ENCODE measurements at regions not wholly inside any gene's neighbourhood (a gene's known extent, or its start where the extent isn't known, plus 50 kb on each side); places are given as distances from the start of the nearest gene placed in this dataset.

GRCh38 chr1:115141145-115141454 lies 51.8 kb upstream of the TSPAN2 start:
- no peak for DNase-seq
- Mint-ChIP-seq H3K4me3 (ENCODE audit: low read depth, unreplicated experiment) (no peak overlapping the region), H3K4me1 (ENCODE audit: low read depth, unreplicated experiment) (peaks cover 3% of the 10 kb centered on the region), H3K9me3 (ENCODE audit: low read depth, unreplicated experiment) (no peaks in the 10 kb centered on the region), H3K36me3 (ENCODE audit: insufficient read depth, unreplicated experiment) (no peaks in the 10 kb centered on the region), H3K27me3 (ENCODE audit: unreplicated experiment) (peaks cover 14% of the 10 kb centered on the region), H3K27ac (ENCODE audit: unreplicated experiment) (no peak overlapping the region)
- intact Hi-C loops (cut with micrococcal nuclease; ENCODE audit: unreplicated experiment), result loop anchor here (10.0 kb wide), 1 partner anchor 634 kb away; no protein-coding TSS in a partner anchor
- no peak for TF ChIP-seq CTCF (IDR thresholded peaks at IDR 0.05; ENCODE audit: unreplicated experiment)
- BruUV-seq (replicated peaks), result no TSS peak
- CTCF ChIA-PET, result interaction anchor here (1.2 to 1.8 kb wide), 2 partner anchors 322 to 329 kb away, joined by 3 to 7 read pairs; no protein-coding TSS in a partner anchor

GRCh38 chr1:115140442-115141144 lies 51.3 kb upstream of the TSPAN2 start:
- Mint-ChIP-seq H3K27ac (ENCODE audit: unreplicated experiment) (no peak overlapping the region), H3K27me3 (ENCODE audit: unreplicated experiment) (peaks cover 14% of the 10 kb centered on the region), H3K4me3 (ENCODE audit: low read depth, unreplicated experiment) (no peak overlapping the region), H3K9me3 (ENCODE audit: low read depth, unreplicated experiment) (no peaks in the 10 kb centered on the region), H3K4me1 (ENCODE audit: low read depth, unreplicated experiment) (peaks cover 8% of the 10 kb centered on the region), H3K36me3 (ENCODE audit: insufficient read depth, unreplicated experiment) (no peaks in the 10 kb centered on the region)
- DNase-seq, result no peak
- no peak for TF ChIP-seq CTCF (IDR thresholded peaks at IDR 0.05; ENCODE audit: unreplicated experiment)
- CTCF ChIA-PET, result interaction anchor here (1.2 kb wide), 1 partner anchor 323 kb away, joined by 3 read pairs; no protein-coding TSS in a partner anchor
- no TSS peak for BruUV-seq (replicated peaks)
- intact Hi-C loops (cut with micrococcal nuclease; ENCODE audit: unreplicated experiment), result loop anchor here (10.0 kb wide), 1 partner anchor 634 kb away; no protein-coding TSS in a partner anchor

- H3K9me3 Mint-ChIP-seq (ENCODE audit: low read depth, unreplicated experiment), result no peaks in the 10 kb centered on the region
- H3K4me3 Mint-ChIP-seq (ENCODE audit: low read depth, unreplicated experiment), result no peak overlapping the region
- no peak for TF ChIP-seq CTCF (IDR thresholded peaks at IDR 0.05; ENCODE audit: unreplicated experiment)
- no peak overlapping the region for H3K27ac Mint-ChIP-seq (ENCODE audit: unreplicated experiment)
- H3K4me1 Mint-ChIP-seq (ENCODE audit: low read depth, unreplicated experiment), result peaks cover 17% of the 10 kb centered on the region
- CTCF ChIA-PET, result interaction anchor here (1.2 kb wide), 1 partner anchor 330 kb away, joined by 6 read pairs; no protein-coding TSS in a partner anchor
- DNase-seq, result no peak
- H3K27me3 Mint-ChIP-seq (ENCODE audit: unreplicated experiment), result peaks cover 14% of the 10 kb centered on the region
- H3K36me3 Mint-ChIP-seq (ENCODE audit: insufficient read depth, unreplicated experiment), result no peaks in the 10 kb centered on the region
- intact Hi-C loops (cut with micrococcal nuclease; ENCODE audit: unreplicated experiment), result loop anchor here (1.0 to 5.0 kb wide), 2 partner anchors 330 to 458 kb away; no protein-coding TSS in a partner anchor
- BruUV-seq (replicated peaks), result no TSS peak
Observed at GRCh38 chr1:115139381-115139780, 50.1 kb upstream of the TSPAN2 start.
